SK-N-SH (cell line): ENCODE measurements at regions not wholly inside any gene's neighbourhood (a gene's known extent, or its start where the extent isn't known, plus 50 kb on each side); places are given as distances from the start of the nearest gene placed in this dataset.

Experiments
- CTCF ChIA-PET: fragments of 300-600, 350-600 bp; formaldehyde crosslinking; extraction: SDS; loops from one replicate; lab custom pipeline; 2021; lab: Yijun Ruan, JAX
- POLR2A ChIA-PET: fragments of 350-600 bp; sonication (Branson Sonifier 250); formaldehyde crosslinking; extraction: SDS; loops from one replicate; lab custom pipeline; 2020; ENCODE audit warnings: antibody characterized with exemption, inconsistent platforms; lab: Yijun Ruan, JAX
- DNase-seq: peaks from one replicate; pipeline ENCODE4 v3.0.0; 2012
- H2AFZ ChIP-seq: fragments of 200-600 bp; sonication (generic); 2 replicates; pipeline ENCODE4 v1.8.1; 2016; ENCODE audit warnings: antibody characterized with exemption, mild to moderate bottlenecking, low read depth
- H3F3A ChIP-seq: fragments of 200-600 bp; sonication (generic); replicated peaks from 2 replicates; pipeline ENCODE3; 2016; ENCODE audit warnings: antibody characterized with exemption, mild to moderate bottlenecking; ENCODE audit not compliant: insufficient read depth
- H3K27ac ChIP-seq, 2 experiments: fragments of 200-500 bp in 1 of 2; fragments of 200-600 bp in 1 of 2; sonication (Bioruptor generic) in 1 of 2; sonication (generic), shearing (Covaris generic) in 1 of 2; 2 replicates each; pipeline versions ENCODE4 v1.5.1 to v1.6.1; 2014 to 2016; ENCODE audit warnings: low read depth in 2 of 2, inconsistent platforms in 1 of 2, low read length in 1 of 2, mild to moderate bottlenecking in 1 of 2, mixed read lengths in 1 of 2
- H3K27me3 ChIP-seq: fragments of 200-600 bp; sonication (generic), shearing (Covaris generic); 2 replicates; pipeline ENCODE4 v1.6.1; 2016; ENCODE audit warnings: mixed run types; ENCODE audit not compliant: insufficient read depth
- H3K36me3 ChIP-seq, 2 experiments: fragments of 200-500 bp in 1 of 2; fragments of 200-600 bp in 1 of 2; sonication (Bioruptor generic) in 1 of 2; sonication (generic) in 1 of 2; replicated peaks in 1 of 2; 2 replicates each; pipeline versions ENCODE3 to v1.5.1; 2014 to 2016; ENCODE audit warnings: low read length in 1 of 2, mild to moderate bottlenecking in 1 of 2; ENCODE audit not compliant: insufficient read depth in 2 of 2, control insufficient read depth in 1 of 2
- H3K4me1 ChIP-seq, 2 experiments: fragments of 200-500 bp in 1 of 2; fragments of 200-600 bp in 1 of 2; sonication (Bioruptor generic) in 1 of 2; sonication (generic), shearing (Covaris generic) in 1 of 2; 2 replicates each; pipeline versions ENCODE4 v1.5.1 to v1.6.1; 2014 to 2016; ENCODE audit warnings: low read depth in 1 of 2, low read length in 1 of 2, mixed run types in 1 of 2; ENCODE audit not compliant: insufficient read depth in 2 of 2, control insufficient read depth in 1 of 2
- H3K4me2 ChIP-seq: fragments of 200-600 bp; sonication (generic), shearing (Covaris generic); 2 replicates; pipeline ENCODE4 v1.6.1; 2017; ENCODE audit warnings: mixed run types
- H3K4me3 ChIP-seq, 2 experiments: fragments of 200-500 bp in 1 of 2; fragments of 200-600 bp in 1 of 2; sonication (Bioruptor generic) in 1 of 2; sonication (generic), shearing (Covaris generic) in 1 of 2; 2 replicates each; pipeline versions ENCODE4 v1.5.1 to v1.8.1; 2014 to 2016; ENCODE audit warnings: low read depth in 2 of 2, inconsistent platforms in 1 of 2, low read length in 1 of 2, mild to moderate bottlenecking in 1 of 2, mixed read lengths in 1 of 2, moderate library complexity in 1 of 2
- H3K79me2 ChIP-seq: fragments of 200-600 bp; sonication (generic); 2 replicates; pipeline ENCODE4 v1.8.1; 2017; ENCODE audit warnings: mild to moderate bottlenecking; ENCODE audit not compliant: insufficient read depth
- H3K9ac ChIP-seq: fragments of 200-600 bp; sonication (generic); 2 replicates; pipeline ENCODE4 v1.6.1; 2017; ENCODE audit warnings: mixed run types
- H3K9me2 ChIP-seq: fragments of 200-600 bp; sonication (generic); 2 replicates; pipeline ENCODE4 v1.6.1; 2017; ENCODE audit warnings: mixed run types
- H3K9me3 ChIP-seq: fragments of 200-600 bp; sonication (generic); 2 replicates; pipeline ENCODE4 v1.6.1; 2017; ENCODE audit warnings: mixed run types, mild to moderate bottlenecking, moderate library complexity
- H4K20me1 ChIP-seq: fragments of 200-600 bp; sonication (generic); 2 replicates; pipeline ENCODE4 v1.6.1; 2017; ENCODE audit warnings: mild to moderate bottlenecking, mixed run types; ENCODE audit not compliant: insufficient read depth
- CHD2 ChIP-seq: fragments of 150-350 bp; IDR thresholded peaks from 2 replicates; pipeline ENCODE4 v1.6.1; 2018; ENCODE audit warnings: low read length; ENCODE audit not compliant: partially characterized antibody
- CTCF ChIP-seq: fragments of 200-600 bp; sonication (generic); IDR thresholded peaks from 2 replicates; pipeline ENCODE4 v1.6.1; 2017; ENCODE audit warnings: antibody characterized with exemption, mild to moderate bottlenecking, moderate library complexity
- ELF1 ChIP-seq: IDR thresholded peaks from 2 replicates; pipeline ENCODE4 v1.4.0; 2012
- EP300 ChIP-seq, 2 experiments: IDR thresholded peaks; 2 replicates each; pipeline versions ENCODE4 v1.4.0 to v1.6.1; 2012; ENCODE audit warnings: borderline replicate concordance in 1 of 2, low read depth in 1 of 2, low read length in 1 of 2
- EZH2phosphoT487 ChIP-seq: fragments of 200-600 bp; sonication (generic); IDR thresholded peaks from 2 replicates; pipeline ENCODE4 v1.6.1; 2017; ENCODE audit warnings: low read depth, mixed run types, mild to moderate bottlenecking, antibody characterized with exemption, moderate library complexity, borderline replicate concordance
- FOSL2 ChIP-seq: IDR thresholded peaks from 2 replicates; pipeline ENCODE4 v1.4.0; 2012; ENCODE audit warnings: low read depth, mild to moderate bottlenecking, moderate library complexity, borderline replicate concordance
- FOXM1 ChIP-seq: IDR thresholded peaks from 2 replicates; pipeline ENCODE4 v1.4.0; 2012; ENCODE audit warnings: low read depth, mild to moderate bottlenecking
- GABPA ChIP-seq: IDR thresholded peaks from 2 replicates; pipeline ENCODE4 v1.4.0; 2012; ENCODE audit warnings: low read depth, mild to moderate bottlenecking
- IRF3 ChIP-seq: fragments of 150-350 bp; IDR thresholded peaks from 2 replicates; pipeline ENCODE4 v1.6.1; 2016; ENCODE audit warnings: mild to moderate bottlenecking, low read depth, low read length
- JUND ChIP-seq: IDR thresholded peaks from 2 replicates; pipeline ENCODE4 v1.4.0; 2012
- NRF1 ChIP-seq: IDR thresholded peaks from 2 replicates; pipeline ENCODE4 v1.6.1; 2012; ENCODE audit warnings: low read depth, mild to moderate bottlenecking, low read length
- RCOR1 ChIP-seq: fragments of 150-350 bp; IDR thresholded peaks from 2 replicates; pipeline ENCODE4 v1.6.1; 2017; ENCODE audit warnings: antibody characterized with exemption, low read length
- RFX5 ChIP-seq: IDR thresholded peaks from 2 replicates; pipeline ENCODE4 v1.6.1; 2012; ENCODE audit warnings: mild to moderate bottlenecking, improper control_type of control experiment, low read length
- RXRA ChIP-seq: IDR thresholded peaks from 2 replicates; pipeline ENCODE4 v1.4.0; 2012; ENCODE audit warnings: low read depth, mild to moderate bottlenecking, borderline replicate concordance
- SIN3A ChIP-seq: IDR thresholded peaks from 2 replicates; pipeline ENCODE4 v1.6.1; 2012; ENCODE audit warnings: low read depth, mild to moderate bottlenecking, low read length, moderate library complexity, borderline replicate concordance
- SMC3 ChIP-seq: IDR thresholded peaks from 2 replicates; pipeline ENCODE4 v1.6.1; 2012; ENCODE audit warnings: low read depth, low read length, improper control_type of control experiment
- TAF1 ChIP-seq: IDR thresholded peaks from 2 replicates; pipeline ENCODE4 v1.6.1; 2012; ENCODE audit warnings: low read depth, mild to moderate bottlenecking, low read length, moderate library complexity, borderline replicate concordance
- TEAD4 ChIP-seq: IDR thresholded peaks from 2 replicates; pipeline ENCODE4 v1.4.0; 2012; ENCODE audit warnings: mild to moderate bottlenecking, borderline replicate concordance; ENCODE audit not compliant: insufficient read depth
- USF1 ChIP-seq: IDR thresholded peaks from 2 replicates; pipeline ENCODE4 v1.4.0; 2012; ENCODE audit warnings: low read depth, borderline replicate concordance
- WGBS: methylation state at CpG from one replicate; pipeline ENCODE4 v1.1.6; 2017; ENCODE audit warnings: low lambda C conversion rate; 5-methylcytosine and 5-hydroxymethylcytosine counted together

GRCh38 chr3:167886690-167887089 lies 151.2 kb downstream of the SERPINI1 start:
- TF ChIP-seq SIN3A (no peak), RCOR1 (no peak), EP300 (IDR thresholded peaks at IDR 0.05; ENCODE audit: borderline replicate concordance in 1 of 2, low read depth in 1 of 2, low read length in 1 of 2) (no peak), NRF1 (no peak), FOXM1 (no peak), CHD2 (no peak), JUND (no peak), ELF1 (no peak), TEAD4 (no peak), SMC3 (no peak), FOSL2 (no peak), RXRA (no peak), EZH2phosphoT487 (no peak), USF1 (no peak), RFX5 (no peak), TAF1 (no peak), IRF3 (no peak), CTCF (no peak), GABPA (no peak)
- H4K20me1 ChIP-seq = no peaks in the 10 kb centered on the region
- no peak overlapping the region for H3K27ac ChIP-seq
- H3K36me3 ChIP-seq = no peaks in the 10 kb centered on the region
- no peak overlapping the region for H3K4me3 ChIP-seq
- CTCF ChIA-PET = interaction anchor here (1.2 to 2.8 kb wide), 2 partner anchors 17 to 506 kb away, joined by 3 to 14 read pairs; partner anchors contain the start of gene ZBBX
- no peak for DNase-seq
- 67% methylated on average over 2 of the region's 2 CpGs for WGBS
- no peak overlapping the region for H3K9ac ChIP-seq
- H3K79me2 ChIP-seq = no peaks in the 10 kb centered on the region
- POLR2A ChIA-PET = no interaction called here
- H3K9me3 ChIP-seq = no peaks in the 10 kb centered on the region
- no peak overlapping the region for H3K4me2 ChIP-seq
- no peak overlapping the region for H2AFZ ChIP-seq
- H3K4me1 ChIP-seq = no peaks in the 10 kb centered on the region; a peak in 1 of 4 replicates
- no peaks in the 10 kb centered on the region for H3F3A ChIP-seq
- no peaks in the 10 kb centered on the region for H3K9me2 ChIP-seq
- no peaks in the 10 kb centered on the region; the same call in 1 of the 2 replicates for H3K27me3 ChIP-seq
